Islet precursor cell (in vitro differentiated cells): ENCODE measurements at regions not wholly inside any gene's neighbourhood (a gene's known extent, or its start where the extent isn't known, plus 50 kb on each side); places are given as distances from the start of the nearest gene placed in this dataset.
"Not testable (repeated sequence)": the region's sequence is repeated elsewhere in the genome, so short reads cannot be mapped to it uniquely, and the experiment has no call there.

ENCODE experiments used
- DNase-seq: peaks from one replicate; pipeline ENCODE4 v3.0.0-alpha.2; 2018

GRCh38 chr20:53657279-53657678 lies 63.6 kb upstream of the ZNF217 start:
- DNase-seq = no peak

GRCh38 chr20:53656293-53657202 lies 62.9 kb upstream of the ZNF217 start:
- no peak for DNase-seq

GRCh38 chr20:53655625-53656292 lies 62.1 kb upstream of the ZNF217 start:
- no peak for DNase-seq

DNA sequence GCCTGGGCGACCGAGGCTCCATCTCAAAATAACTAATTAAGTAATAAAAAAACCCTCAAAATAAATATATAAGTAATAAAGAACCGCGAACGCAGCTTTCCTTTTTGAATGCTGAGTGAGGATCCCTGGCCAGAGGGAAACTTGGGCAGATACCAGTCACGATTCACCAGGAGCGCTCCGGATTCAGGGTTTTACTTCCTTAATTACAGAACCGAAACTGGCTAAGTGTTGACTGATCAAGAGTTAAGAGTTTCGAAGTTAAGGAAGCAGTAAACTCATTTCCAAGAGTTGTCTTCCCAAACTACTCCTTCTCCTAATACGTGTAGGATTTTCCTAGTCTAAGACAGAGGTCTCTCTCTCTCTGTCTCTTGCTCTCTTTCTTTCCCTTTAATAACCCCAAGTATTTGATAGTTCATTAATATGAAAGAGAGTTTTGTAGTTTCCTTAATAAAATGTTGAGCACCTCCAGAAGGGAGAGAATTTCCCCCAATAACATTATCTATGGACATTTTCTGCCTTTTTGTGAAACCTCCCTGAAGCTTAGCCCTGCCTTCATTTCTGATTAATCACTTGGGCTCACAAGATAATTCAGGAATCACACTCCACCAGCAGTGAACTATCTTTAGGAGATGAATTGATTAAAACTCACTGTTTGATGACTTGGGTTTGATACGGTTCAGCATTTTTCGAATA lies 61.4 kb upstream of the ZNF217 start:
- DNase-seq = no peak

GRCh38 chr20:53654521-53654920 lies 60.9 kb upstream of the ZNF217 start:
- DNase-seq = not testable (repeated sequence)

- DNase-seq = no peak
Measured at GRCh38 chr20:53652859-53653517, 59.3 kb upstream of the ZNF217 start.

DNA sequence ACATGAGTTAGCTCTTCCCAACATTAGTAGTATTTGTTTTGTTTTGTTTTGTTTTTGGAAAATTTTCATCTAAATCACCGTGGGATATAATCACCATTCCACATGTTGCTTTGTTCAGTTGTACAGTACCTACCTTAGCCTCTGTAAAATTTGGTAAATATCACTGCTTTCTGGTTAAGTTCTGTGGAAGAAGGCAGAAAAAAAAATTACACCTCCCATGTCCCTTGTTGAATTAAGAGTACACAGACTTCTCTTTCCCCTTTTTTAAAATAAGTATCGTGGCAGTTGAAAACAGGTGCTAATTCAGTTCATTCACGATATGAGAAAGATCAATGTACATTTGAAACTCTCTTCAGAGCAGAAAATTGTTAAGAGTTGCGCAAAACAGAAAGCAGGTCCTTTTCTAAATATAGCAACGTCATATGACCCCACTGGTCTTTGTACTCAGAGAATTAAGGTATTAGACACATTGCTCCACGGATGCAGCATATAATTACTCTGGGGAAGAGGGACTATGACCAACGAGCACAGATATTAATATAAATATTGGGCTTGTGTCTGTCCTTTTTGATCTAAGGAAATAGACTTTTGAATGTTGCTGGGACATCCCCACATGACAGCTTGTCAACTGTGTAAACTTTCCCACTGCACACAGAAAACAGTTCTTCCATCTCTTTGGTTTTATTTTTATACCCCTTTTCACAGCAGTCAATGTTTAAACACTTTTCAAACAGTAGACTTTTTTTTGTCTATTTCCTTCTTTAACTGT lies 58.6 kb upstream of the ZNF217 start:
- DNase-seq = no peak

DNA sequence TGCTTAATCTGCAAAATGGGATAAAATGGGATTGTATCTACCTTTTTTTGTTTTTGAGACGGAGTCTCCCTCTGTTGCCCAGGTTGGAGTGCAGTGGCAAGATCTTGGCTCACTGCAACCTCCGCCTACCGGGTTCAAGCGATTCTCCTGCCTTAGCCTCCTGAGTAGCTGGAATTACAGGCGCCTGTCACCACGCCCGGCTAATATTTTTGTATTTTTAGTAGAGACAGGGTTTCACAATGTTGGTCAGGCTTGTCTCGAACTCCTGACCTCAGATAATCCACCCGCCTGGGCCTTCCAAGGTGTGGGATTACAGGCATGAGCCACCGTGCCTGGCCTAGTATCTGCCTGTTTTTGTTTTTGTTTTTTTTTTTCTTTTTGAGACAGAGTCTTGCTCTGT lies 55.9 kb upstream of the ZNF217 start:
- DNase-seq = not testable (repeated sequence)

GRCh38 chr20:53647286-53647821 lies 53.7 kb upstream of the ZNF217 start:
- no peak for DNase-seq

GRCh38 chr20:53646550-53646949 lies 52.9 kb upstream of the ZNF217 start:
- no peak for DNase-seq

- DNase-seq = no peak
Measured at GRCh38 chr20:53645582-53645897, 51.9 kb upstream of the ZNF217 start.

DNA sequence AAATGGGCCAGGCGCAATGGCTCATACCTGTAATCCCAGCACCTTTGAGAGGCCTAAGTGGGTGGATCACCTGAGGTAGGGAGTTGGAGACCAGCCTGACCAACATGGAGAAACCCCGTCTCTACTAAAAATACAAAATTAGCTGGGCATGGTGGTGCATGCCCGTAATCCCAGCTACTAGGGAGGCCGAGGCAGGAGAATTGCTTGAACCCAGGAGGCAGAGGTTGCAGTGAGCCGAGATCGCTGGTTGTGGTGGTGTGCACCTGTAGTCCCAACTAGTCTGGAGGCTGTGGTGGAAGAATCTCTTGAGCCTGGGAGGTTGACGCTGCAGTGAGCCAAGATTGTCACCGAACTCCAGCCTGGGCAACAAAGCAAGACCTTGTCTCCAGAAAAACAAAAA lies 50.5 kb upstream of the ZNF217 start:
- DNase-seq = not testable (repeated sequence)
